Stromal cell of bone marrow (primary cell): ENCODE measurements at regions not wholly inside any gene's neighbourhood (a gene's known extent, or its start where the extent isn't known, plus 50 kb on each side); places are given as distances from the start of the nearest gene placed in this dataset.

Experiments
- DNase-seq: peaks from one replicate; pipeline ENCODE4 v3.0.0-alpha.2; 2012; ENCODE audit warnings: low read depth

GRCh38 chr1:238281418-238281817 is 390.7 kb upstream of the ZP4 start:
- DNase-seq: no peak

GRCh38 chr1:238279694-238280380 is 389.1 kb upstream of the ZP4 start:
- DNase-seq: no peak

GRCh38 chr1:238272145-238272544 is 381.4 kb upstream of the ZP4 start:
- no peak for DNase-seq

GRCh38 chr1:238265866-238266265 is 375.1 kb upstream of the ZP4 start:
- DNase-seq: no peak

GRCh38 chr1:238264951-238265350 is 374.2 kb upstream of the ZP4 start:
- DNase-seq: no peak

GRCh38 chr1:238258510-238258909 is 367.8 kb upstream of the ZP4 start:
- DNase-seq: no peak

GRCh38 chr1:238257018-238257621 is 366.4 kb upstream of the ZP4 start:
- no peak for DNase-seq

GRCh38 chr1:238254935-238255334 is 364.2 kb upstream of the ZP4 start:
- DNase-seq: no peak

- DNase-seq: peak; percentile 48
These were observed 361.5 kb upstream of the ZP4 start for GRCh38 chr1:238252033-238252802.

GRCh38 chr1:238248356-238248755 is 357.6 kb upstream of the ZP4 start:
- no peak for DNase-seq

GRCh38 chr1:238242181-238242580 is 351.5 kb upstream of the ZP4 start:
- DNase-seq: no peak

GRCh38 chr1:238241607-238242006 is 350.9 kb upstream of the ZP4 start:
- DNase-seq: no peak

GRCh38 chr1:238239343-238239742 is 348.6 kb upstream of the ZP4 start:
- DNase-seq: no peak

GRCh38 chr1:238233966-238234365 is 343.2 kb upstream of the ZP4 start:
- no peak for DNase-seq

- no peak for DNase-seq
These were observed 341.5 kb upstream of the ZP4 start for GRCh38 chr1:238232084-238232710.

- no peak for DNase-seq
These were observed 336.1 kb upstream of the ZP4 start for GRCh38 chr1:238226810-238227209.

GRCh38 chr1:238223076-238223640 is 332.4 kb upstream of the ZP4 start:
- DNase-seq: peak; percentile 19

- DNase-seq: no peak
These were observed 331.0 kb upstream of the ZP4 start for GRCh38 chr1:238221738-238222137.

- no peak for DNase-seq
These were observed 323.7 kb upstream of the ZP4 start for GRCh38 chr1:238214449-238214848.

- DNase-seq: no peak
These were observed 314.4 kb upstream of the ZP4 start for GRCh38 chr1:238205045-238205662.

GRCh38 chr1:238201992-238202391 is 311.3 kb upstream of the ZP4 start:
- no peak for DNase-seq

- no peak for DNase-seq
These were observed 308.6 kb upstream of the ZP4 start for GRCh38 chr1:238199325-238199724.
